ENCODE measurements at regions not wholly inside any gene's neighbourhood (a gene's known extent, or its start where the extent isn't known, plus 50 kb on each side); places are given as distances from the start of the nearest gene placed in this dataset.
A peak's percentile ranks its signal among the peaks of the same experiment; 100 is the strongest.

DNA sequence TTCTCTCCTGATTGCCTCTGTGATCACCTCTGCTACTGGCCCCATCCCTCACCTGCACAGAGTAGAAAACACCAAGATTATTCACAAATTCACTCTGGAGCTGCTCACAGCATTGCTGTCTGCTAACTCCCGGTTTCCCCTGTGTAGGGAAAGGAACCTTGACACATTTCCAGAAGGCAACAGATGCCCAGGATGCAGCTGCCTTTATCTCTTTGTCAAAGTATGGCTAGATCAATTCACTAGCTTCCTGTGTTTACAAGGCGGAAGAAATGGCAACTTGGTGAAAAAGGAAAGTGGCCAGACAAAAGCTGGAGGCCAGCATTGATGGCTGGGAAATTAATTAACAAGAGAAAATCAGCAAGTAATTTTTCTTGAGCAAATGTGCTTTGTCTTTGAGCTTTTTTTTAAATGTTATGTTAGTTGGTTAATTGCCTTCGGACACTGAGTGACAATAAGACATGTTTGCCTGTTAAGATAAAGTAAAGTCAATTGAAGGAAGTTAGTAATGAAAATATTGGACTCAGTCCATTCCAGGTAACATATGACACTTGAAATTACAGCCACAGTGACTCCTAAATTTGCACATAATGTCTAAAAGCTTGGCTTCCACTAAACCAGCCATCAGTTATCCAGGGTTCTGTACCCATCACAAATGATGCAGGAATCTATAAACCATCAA, 394.6 kb upstream of the IL12A start:
- Histone ChIP-seq H3K4me3 (no peak overlapping the region), H3K36me3 (no peaks in the 10 kb centered on the region), H3K27ac (peak overlapping the region in 3 of 10 donors; percentile 32 to 39 (median 35)), H3K9me3 (peaks cover 0 to 25% (median 4%) of the 10 kb centered on the region in 11 donors), H3K4me1 (peaks cover 0 to 23% (median 5%) of the 10 kb centered on the region in 9 donors), H3K27me3 (no peaks in the 10 kb centered on the region)
- no peak for TF ChIP-seq CTCF (IDR thresholded peaks at IDR 0.05)
- no peak for DNase-seq
- intact Hi-C loops (cut with DNase I), result loop anchor here in 1 of 10 donors (10.0 kb wide), 1 partner anchor 329 kb away; no protein-coding TSS in a partner anchor
- peak in 6 of 8 donors; percentile 51 to 80 (median 74) for ATAC-seq
- 43 to 56% methylated on average over 3 of the region's 3 CpGs for WGBS, 2 donors

DNA sequence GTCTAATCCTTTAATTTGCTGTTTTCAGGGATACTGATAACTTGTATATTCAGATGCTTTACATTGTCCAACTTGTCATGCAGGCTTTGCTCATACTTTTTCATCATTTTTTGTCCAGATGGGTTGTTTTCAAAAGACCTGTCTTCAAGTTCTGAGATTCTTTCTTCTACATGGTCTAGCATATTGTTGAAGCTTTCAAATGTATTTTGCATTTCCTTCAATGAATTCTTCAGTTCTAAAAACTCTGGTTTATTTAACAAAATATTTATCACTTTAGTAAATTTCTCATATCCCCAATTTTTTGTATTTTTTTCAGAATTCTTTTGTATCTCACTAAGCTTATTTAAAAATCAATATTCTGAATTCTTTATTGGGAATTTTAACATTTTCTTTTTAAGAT, 388.3 kb upstream of the IL12A start:
- intact Hi-C loops (cut with DNase I), result loop anchor here in 1 of 10 donors (10.0 kb wide), 1 partner anchor 325 kb away; no protein-coding TSS in a partner anchor
- DNase-seq, result no peak
- H3K4me3 ChIP-seq, result no peak overlapping the region
- H3K36me3 ChIP-seq, result no peaks in the 10 kb centered on the region
- ATAC-seq, result no peak
- peaks cover 0 to 12% (median 0%) of the 10 kb centered on the region in 9 donors for H3K4me1 ChIP-seq
- H3K9me3 ChIP-seq, result peaks cover 0 to 58% (median 24%) of the 10 kb centered on the region in 11 donors
- H3K27me3 ChIP-seq, result no peaks in the 10 kb centered on the region
- H3K27ac ChIP-seq, result no peak overlapping the region
- no peak for TF ChIP-seq CTCF (IDR thresholded peaks at IDR 0.05)

- ATAC-seq, result peak; percentile 90 to 99 (median 98)
- Histone ChIP-seq H3K27ac (peak overlapping the region in 7 of 10 donors; percentile 55 to 62 (median 58)), H3K4me3 (no peak overlapping the region), H3K36me3 (no peaks in the 10 kb centered on the region), H3K27me3 (no peaks in the 10 kb centered on the region), H3K4me1 (peaks cover 0 to 12% (median 0%) of the 10 kb centered on the region in 9 donors), H3K9me3 (peaks cover 0 to 33% (median 19%) of the 10 kb centered on the region in 11 donors)
- WGBS, 2 donors, result 35 to 38% methylated on average over 5 of the region's 5 CpGs
- intact Hi-C loops (cut with DNase I), result loop anchor here in 1 of 10 donors (10.0 kb wide), 1 partner anchor 329 kb away; no protein-coding TSS in a partner anchor
- DNase-seq, result peak; percentile 77 to 86
- TF ChIP-seq CTCF (IDR thresholded peaks at IDR 0.05), result no peak
Measured at GRCh38 chr3:159604151-159604581, 384.5 kb upstream of the IL12A start.

DNA sequence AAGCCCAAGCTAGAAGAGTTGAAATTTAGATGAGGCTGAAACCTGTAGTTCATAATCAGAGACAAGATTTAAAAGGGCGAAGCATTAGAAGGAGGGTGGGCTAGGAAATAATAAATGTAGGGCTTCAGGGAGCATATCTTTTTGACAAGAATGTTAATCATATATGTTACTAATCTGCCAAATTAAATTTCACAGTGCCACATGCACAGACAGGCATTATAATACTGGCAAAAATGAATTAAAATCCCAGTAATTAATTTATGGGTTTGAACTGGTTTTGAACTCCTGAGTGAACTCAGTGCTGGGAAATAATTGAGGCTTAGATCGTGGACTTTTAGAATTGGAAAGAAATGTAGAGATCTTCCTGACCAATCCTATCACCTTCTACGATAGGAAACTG, 383.5 kb upstream of the IL12A start:
- Histone ChIP-seq H3K27ac (peak overlapping the region in 6 of 10 donors; percentile 55 to 62 (median 58)), H3K9me3 (peaks cover 0 to 24% (median 10%) of the 10 kb centered on the region in 11 donors), H3K27me3 (no peaks in the 10 kb centered on the region), H3K4me3 (no peak overlapping the region), H3K4me1 (peaks cover 0 to 12% (median 0%) of the 10 kb centered on the region in 9 donors), H3K36me3 (no peaks in the 10 kb centered on the region)
- 79 to 82% methylated on average over 3 of the region's 3 CpGs for WGBS, 2 donors
- intact Hi-C loops (cut with DNase I), result loop anchor here in 1 of 10 donors (10.0 kb wide), 1 partner anchor 330 kb away; no protein-coding TSS in a partner anchor
- ATAC-seq (no peak), DNase-seq (no peak)
- TF ChIP-seq CTCF (IDR thresholded peaks at IDR 0.05), result no peak
